PC-9 (cell line): ENCODE measurements at regions not wholly inside any gene's neighbourhood (a gene's known extent, or its start where the extent isn't known, plus 50 kb on each side); places are given as distances from the start of the nearest gene placed in this dataset.

Source experiments
- EZH2 ChIP-seq: fragments of 200-600 bp; sonication (generic); IDR thresholded peaks from 2 replicates; pipeline ENCODE4 v1.8.0; 2017; ENCODE audit warnings: antibody characterized with exemption, low read depth
- TF ChIP-seq, protein P1 (sequence below): fragments of 200-600 bp; sonication (generic); conservative IDR thresholded peaks from 2 replicates; pipeline ENCODE4 v1.6.1; 2017; ENCODE audit warnings: mixed run types, antibody characterized with exemption, mild to moderate bottlenecking, moderate library complexity

GRCh38 chr11:110858547-110858921 lies 146.3 kb upstream of the ARHGAP20 start:
- TF ChIP-seq EZH2: no peak
- TF ChIP-seq, protein P1, sequence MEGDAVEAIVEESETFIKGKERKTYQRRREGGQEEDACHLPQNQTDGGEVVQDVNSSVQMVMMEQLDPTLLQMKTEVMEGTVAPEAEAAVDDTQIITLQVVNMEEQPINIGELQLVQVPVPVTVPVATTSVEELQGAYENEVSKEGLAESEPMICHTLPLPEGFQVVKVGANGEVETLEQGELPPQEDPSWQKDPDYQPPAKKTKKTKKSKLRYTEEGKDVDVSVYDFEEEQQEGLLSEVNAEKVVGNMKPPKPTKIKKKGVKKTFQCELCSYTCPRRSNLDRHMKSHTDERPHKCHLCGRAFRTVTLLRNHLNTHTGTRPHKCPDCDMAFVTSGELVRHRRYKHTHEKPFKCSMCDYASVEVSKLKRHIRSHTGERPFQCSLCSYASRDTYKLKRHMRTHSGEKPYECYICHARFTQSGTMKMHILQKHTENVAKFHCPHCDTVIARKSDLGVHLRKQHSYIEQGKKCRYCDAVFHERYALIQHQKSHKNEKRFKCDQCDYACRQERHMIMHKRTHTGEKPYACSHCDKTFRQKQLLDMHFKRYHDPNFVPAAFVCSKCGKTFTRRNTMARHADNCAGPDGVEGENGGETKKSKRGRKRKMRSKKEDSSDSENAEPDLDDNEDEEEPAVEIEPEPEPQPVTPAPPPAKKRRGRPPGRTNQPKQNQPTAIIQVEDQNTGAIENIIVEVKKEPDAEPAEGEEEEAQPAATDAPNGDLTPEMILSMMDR: no peak
